ENCODE measurements at regions not wholly inside any gene's neighbourhood (a gene's known extent, or its start where the extent isn't known, plus 50 kb on each side); places are given as distances from the start of the nearest gene placed in this dataset.

DNA sequence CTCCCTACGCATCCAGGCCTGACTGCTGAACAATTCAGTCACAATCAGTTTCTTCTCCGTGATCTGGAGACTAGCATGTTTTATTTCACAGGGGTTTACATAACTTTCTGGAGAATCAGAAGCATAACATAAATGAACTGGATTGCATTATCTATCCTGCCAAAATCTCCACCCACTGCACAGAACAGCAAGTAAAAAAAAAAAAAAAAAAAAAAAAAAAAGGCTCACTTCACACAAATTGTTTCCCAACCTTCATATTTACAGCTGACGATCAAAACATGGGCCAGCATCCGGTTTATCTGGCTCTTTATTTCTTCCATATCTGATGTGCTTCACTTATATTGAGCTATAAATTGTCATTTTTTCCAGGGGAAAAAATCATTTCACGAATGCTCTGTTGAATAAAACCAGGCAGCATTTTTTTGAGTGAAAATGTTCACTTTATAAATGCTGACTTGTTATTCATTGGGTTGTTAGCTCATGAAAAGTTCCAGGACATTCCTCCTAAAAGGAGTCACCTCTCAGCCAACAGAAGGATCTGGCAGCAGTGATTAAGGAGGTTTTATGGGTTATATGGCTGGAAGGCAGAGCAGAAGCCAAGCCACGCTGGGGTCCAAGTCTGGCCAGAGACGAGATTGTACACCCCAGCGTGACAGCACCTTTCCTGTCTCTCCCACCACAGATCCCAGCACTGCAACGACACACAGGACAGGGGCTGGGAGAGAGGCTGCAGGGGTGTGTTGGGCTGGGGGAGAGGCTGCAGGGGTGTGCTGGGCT is 51.2 kb upstream of the GLI2 start:
- DNase-seq: no peak

- no peak for DNase-seq
Observed at GRCh38 chr2:120685066-120685973, 50.3 kb upstream of the GLI2 start.
